Activated naive CD4-positive, alpha-beta T cell treated with anti-CD3 and anti-CD28 coated beads, Interleukin-2, amount 50 U/mL, for 24 hours (primary cell): ENCODE measurements at regions not wholly inside any gene's neighbourhood (a gene's known extent, or its start where the extent isn't known, plus 50 kb on each side); places are given as distances from the start of the nearest gene placed in this dataset.
"Not testable (repeated sequence)": the region's sequence is repeated elsewhere in the genome, so short reads cannot be mapped to it uniquely, and the experiment has no call there.

Experiments
- H3K27ac Mint-ChIP-seq: one replicate; pipeline ENCODE4 v1.8.0; 2021; ENCODE audit warnings: mild to moderate bottlenecking, mixed read lengths
- H3K27me3 Mint-ChIP-seq: one replicate; pipeline ENCODE4 v1.8.0; 2021; ENCODE audit warnings: mixed read lengths
- H3K36me3 Mint-ChIP-seq: one replicate; pipeline ENCODE4 v1.8.0; 2021; ENCODE audit warnings: mixed read lengths
- H3K4me1 Mint-ChIP-seq: one replicate; pipeline ENCODE4 v1.8.0; 2021; ENCODE audit warnings: mixed read lengths
- H3K4me3 Mint-ChIP-seq: one replicate; pipeline ENCODE4 v1.8.0; 2021; ENCODE audit warnings: mild to moderate bottlenecking, mixed read lengths
- H3K9me3 Mint-ChIP-seq: one replicate; pipeline ENCODE4 v1.8.0; 2021; ENCODE audit warnings: mixed read lengths

DNA sequence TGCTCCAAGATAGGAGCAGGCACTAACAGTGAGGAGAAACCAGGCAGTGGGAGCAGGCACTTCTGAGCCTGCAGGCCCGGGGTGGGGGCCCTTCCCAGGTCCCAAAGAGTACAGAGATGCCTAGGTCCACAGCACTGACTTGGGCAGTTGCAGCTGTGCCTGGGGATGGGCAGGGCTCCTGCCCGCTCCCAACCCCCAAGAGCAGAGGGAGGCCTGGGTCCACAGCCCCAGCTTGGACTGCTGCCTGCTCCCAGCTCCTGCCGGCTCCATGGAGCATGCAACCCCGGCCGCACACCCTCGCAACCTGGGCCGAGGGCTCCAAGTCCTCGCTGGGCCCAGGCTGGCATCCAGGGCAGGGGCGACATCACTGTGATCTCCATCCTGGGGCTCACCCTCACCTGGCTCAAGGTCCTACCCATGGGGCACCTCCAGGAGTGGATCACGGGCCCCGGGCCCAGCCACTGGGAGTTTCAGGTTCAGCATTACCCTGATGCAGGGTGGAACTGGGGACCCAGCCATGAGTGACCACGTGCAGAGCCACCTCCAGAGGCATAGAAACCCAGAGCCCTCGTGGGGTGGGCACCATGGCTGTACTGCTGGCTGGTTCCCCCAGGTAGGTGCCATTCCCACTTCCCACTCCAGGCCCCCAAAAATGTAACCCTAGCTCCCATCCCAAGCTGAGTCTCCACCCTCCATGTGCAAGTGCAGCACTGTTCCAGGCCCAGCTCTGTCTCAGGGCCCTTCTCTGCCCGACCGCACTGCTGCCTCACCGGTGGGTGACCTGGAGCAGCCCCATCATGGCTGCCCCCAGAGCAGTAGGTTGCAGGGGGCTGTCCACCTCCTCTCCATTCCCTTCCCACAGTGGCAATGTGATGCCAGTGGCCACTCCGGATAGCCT is 325.6 kb downstream of the NR4A2 start:
- H3K27me3 Mint-ChIP-seq = no peaks in the 10 kb centered on the region
- no peak overlapping the region for H3K4me3 Mint-ChIP-seq
- H3K4me1 Mint-ChIP-seq = no peaks in the 10 kb centered on the region
- H3K9me3 Mint-ChIP-seq = peaks cover 11% of the 10 kb centered on the region
- no peak overlapping the region for H3K27ac Mint-ChIP-seq
- H3K36me3 Mint-ChIP-seq = no peaks in the 10 kb centered on the region

GRCh38 chr2:156005999-156006712 is 326.4 kb downstream of the NR4A2 start:
- H3K4me3 Mint-ChIP-seq = no peak overlapping the region
- H3K27ac Mint-ChIP-seq = peak overlapping the region; percentile 46
- H3K4me1 Mint-ChIP-seq = no peaks in the 10 kb centered on the region
- H3K36me3 Mint-ChIP-seq = no peaks in the 10 kb centered on the region
- H3K27me3 Mint-ChIP-seq = no peaks in the 10 kb centered on the region
- peaks cover 11% of the 10 kb centered on the region for H3K9me3 Mint-ChIP-seq

- Mint-ChIP-seq H3K27me3 (no peaks in the 10 kb centered on the region), H3K4me3 (no peak overlapping the region), H3K4me1 (no peaks in the 10 kb centered on the region), H3K9me3 (peaks cover 11% of the 10 kb centered on the region), H3K36me3 (no peaks in the 10 kb centered on the region), H3K27ac (no peak overlapping the region)
These were observed 327.0 kb downstream of the NR4A2 start for GRCh38 chr2:156005531-156005930.

DNA sequence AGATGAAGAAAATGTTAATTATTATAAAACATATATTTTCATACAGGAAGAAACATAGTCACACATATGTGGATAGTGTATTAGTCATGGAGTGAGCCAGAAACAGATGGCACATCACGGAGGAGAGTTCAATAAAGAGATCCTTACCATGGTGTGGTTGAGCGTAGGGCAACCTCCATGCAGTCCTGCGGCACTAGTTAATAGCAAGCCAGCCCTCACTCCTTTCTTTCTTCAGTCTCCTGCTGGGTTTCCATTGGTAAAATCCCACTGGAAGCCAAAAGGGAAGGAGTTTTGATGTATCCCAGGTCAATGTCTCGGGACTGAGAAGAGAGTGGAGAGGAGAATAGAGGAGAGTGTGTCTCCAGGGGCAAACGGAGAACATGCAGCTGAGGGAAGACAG is 328.1 kb downstream of the NR4A2 start:
- no peak overlapping the region for H3K4me3 Mint-ChIP-seq
- no peaks in the 10 kb centered on the region for H3K36me3 Mint-ChIP-seq
- no peaks in the 10 kb centered on the region for H3K27me3 Mint-ChIP-seq
- H3K4me1 Mint-ChIP-seq = no peaks in the 10 kb centered on the region
- H3K27ac Mint-ChIP-seq = no peak overlapping the region
- H3K9me3 Mint-ChIP-seq = peaks cover 4% of the 10 kb centered on the region

DNA sequence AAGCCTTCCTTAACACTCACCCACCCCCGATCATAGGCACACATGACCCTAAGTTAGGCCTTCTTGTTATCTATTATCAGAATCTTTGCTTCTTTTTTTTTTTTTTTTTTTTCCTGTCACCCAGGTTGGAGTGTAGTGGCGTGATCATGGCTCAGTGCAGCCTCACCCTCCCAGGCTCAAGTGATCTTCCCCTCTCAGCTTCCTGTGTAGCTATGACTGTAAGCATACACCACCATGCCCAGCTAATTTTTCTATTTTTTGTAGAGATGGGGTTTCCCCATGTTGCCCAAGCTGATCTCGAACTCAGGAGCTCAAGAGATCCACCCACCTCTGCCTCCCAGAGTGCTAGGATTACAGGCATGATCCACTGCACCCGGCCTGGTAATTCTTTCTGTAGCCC is 328.7 kb downstream of the NR4A2 start:
- Mint-ChIP-seq H3K27ac (no peak overlapping the region), H3K27me3 (no peaks in the 10 kb centered on the region), H3K36me3 (no peaks in the 10 kb centered on the region), H3K4me3 (no peak overlapping the region), H3K9me3 (no peaks in the 10 kb centered on the region), H3K4me1 (no peaks in the 10 kb centered on the region)

- H3K27ac Mint-ChIP-seq = no peak overlapping the region
- no peak overlapping the region for H3K4me3 Mint-ChIP-seq
- no peaks in the 10 kb centered on the region for H3K9me3 Mint-ChIP-seq
- no peaks in the 10 kb centered on the region for H3K36me3 Mint-ChIP-seq
- no peaks in the 10 kb centered on the region for H3K27me3 Mint-ChIP-seq
- no peaks in the 10 kb centered on the region for H3K4me1 Mint-ChIP-seq
These were observed 330.7 kb downstream of the NR4A2 start for GRCh38 chr2:156001851-156002250.

DNA sequence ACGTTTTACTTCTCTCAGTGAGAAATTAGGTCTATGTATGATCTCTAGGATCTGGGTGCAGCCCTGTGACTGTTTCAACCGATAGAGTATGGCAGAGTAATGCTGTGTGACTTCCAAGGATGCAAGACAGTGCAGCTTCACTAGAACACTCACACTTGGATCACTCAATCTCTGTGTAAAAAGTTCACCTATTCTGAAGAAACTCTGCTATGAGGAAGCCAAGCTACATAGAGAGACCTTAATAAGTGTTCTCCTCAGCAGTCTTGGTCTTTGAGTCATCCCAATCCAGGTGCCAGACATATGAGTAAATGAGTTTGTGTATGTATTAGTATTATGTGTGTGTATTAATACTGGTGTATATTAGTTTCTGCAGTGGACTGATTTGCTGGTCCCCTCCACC is 335.0 kb downstream of the NR4A2 start:
- Mint-ChIP-seq H3K4me3 (no peak overlapping the region), H3K27ac (no peak overlapping the region), H3K36me3 (no peaks in the 10 kb centered on the region), H3K9me3 (peaks cover 11% of the 10 kb centered on the region), H3K27me3 (peaks cover 2% of the 10 kb centered on the region), H3K4me1 (no peaks in the 10 kb centered on the region)

- H3K4me1 Mint-ChIP-seq = no peaks in the 10 kb centered on the region
- H3K27ac Mint-ChIP-seq = no peak overlapping the region
- peaks cover 16% of the 10 kb centered on the region for H3K9me3 Mint-ChIP-seq
- H3K27me3 Mint-ChIP-seq = peaks cover 2% of the 10 kb centered on the region
- H3K36me3 Mint-ChIP-seq = no peaks in the 10 kb centered on the region
- H3K4me3 Mint-ChIP-seq = no peak overlapping the region
These were observed 338.2 kb downstream of the NR4A2 start for GRCh38 chr2:155994315-155994714.

- no peaks in the 10 kb centered on the region for H3K4me1 Mint-ChIP-seq
- H3K27me3 Mint-ChIP-seq = no peaks in the 10 kb centered on the region
- no peaks in the 10 kb centered on the region for H3K36me3 Mint-ChIP-seq
- H3K4me3 Mint-ChIP-seq = no peak overlapping the region
- H3K27ac Mint-ChIP-seq = no peak overlapping the region
- H3K9me3 Mint-ChIP-seq = no peaks in the 10 kb centered on the region
These were observed 348.7 kb downstream of the NR4A2 start for GRCh38 chr2:155983845-155984244.

DNA sequence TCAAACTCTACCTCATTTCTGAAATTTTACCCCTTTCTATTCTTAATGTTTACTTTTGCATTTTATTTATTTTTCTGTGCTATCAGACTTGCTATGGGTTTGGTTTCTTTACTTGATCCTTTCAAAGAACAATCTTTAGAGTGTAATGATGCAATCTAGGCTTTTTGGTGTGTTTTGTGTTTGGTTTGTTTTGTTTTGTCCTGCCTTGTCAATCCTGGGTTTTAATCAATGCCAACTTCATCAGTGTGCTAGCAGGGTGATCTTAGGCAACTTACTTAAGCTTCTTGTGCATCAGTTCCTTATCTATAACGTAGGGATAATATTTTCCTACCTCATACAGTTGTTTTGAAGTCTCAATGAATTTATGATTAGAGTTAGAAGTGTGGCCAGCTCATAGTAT is 350.4 kb downstream of the NR4A2 start:
- Mint-ChIP-seq H3K36me3 (no peaks in the 10 kb centered on the region), H3K4me1 (no peaks in the 10 kb centered on the region), H3K9me3 (no peaks in the 10 kb centered on the region), H3K27ac (no peak overlapping the region), H3K4me3 (no peak overlapping the region), H3K27me3 (no peaks in the 10 kb centered on the region)

- no peaks in the 10 kb centered on the region for H3K4me1 Mint-ChIP-seq
- no peak overlapping the region for H3K27ac Mint-ChIP-seq
- H3K4me3 Mint-ChIP-seq = no peak overlapping the region
- H3K9me3 Mint-ChIP-seq = no peaks in the 10 kb centered on the region
- H3K36me3 Mint-ChIP-seq = no peaks in the 10 kb centered on the region
- peaks cover under 1% of the 10 kb centered on the region for H3K27me3 Mint-ChIP-seq
These were observed 351.5 kb downstream of the NR4A2 start for GRCh38 chr2:155980941-155981560.

- peaks cover 1% of the 10 kb centered on the region for H3K27me3 Mint-ChIP-seq
- no peaks in the 10 kb centered on the region for H3K9me3 Mint-ChIP-seq
- H3K27ac Mint-ChIP-seq = no peak overlapping the region
- H3K4me3 Mint-ChIP-seq = no peak overlapping the region
- H3K4me1 Mint-ChIP-seq = no peaks in the 10 kb centered on the region
- no peaks in the 10 kb centered on the region for H3K36me3 Mint-ChIP-seq
These were observed 356.8 kb downstream of the NR4A2 start for GRCh38 chr2:155975734-155976133.

GRCh38 chr2:155972916-155973315 is 359.6 kb downstream of the NR4A2 start:
- Mint-ChIP-seq H3K9me3 (no peaks in the 10 kb centered on the region), H3K27ac (no peak overlapping the region), H3K4me1 (no peaks in the 10 kb centered on the region), H3K4me3 (no peak overlapping the region), H3K27me3 (peaks cover 1% of the 10 kb centered on the region), H3K36me3 (no peaks in the 10 kb centered on the region)

GRCh38 chr2:155966064-155966471 is 366.5 kb downstream of the NR4A2 start:
- not testable (repeated sequence) for H3K4me3 Mint-ChIP-seq, H3K9me3 Mint-ChIP-seq, H3K4me1 Mint-ChIP-seq, H3K27ac Mint-ChIP-seq, H3K27me3 Mint-ChIP-seq, H3K36me3 Mint-ChIP-seq

DNA sequence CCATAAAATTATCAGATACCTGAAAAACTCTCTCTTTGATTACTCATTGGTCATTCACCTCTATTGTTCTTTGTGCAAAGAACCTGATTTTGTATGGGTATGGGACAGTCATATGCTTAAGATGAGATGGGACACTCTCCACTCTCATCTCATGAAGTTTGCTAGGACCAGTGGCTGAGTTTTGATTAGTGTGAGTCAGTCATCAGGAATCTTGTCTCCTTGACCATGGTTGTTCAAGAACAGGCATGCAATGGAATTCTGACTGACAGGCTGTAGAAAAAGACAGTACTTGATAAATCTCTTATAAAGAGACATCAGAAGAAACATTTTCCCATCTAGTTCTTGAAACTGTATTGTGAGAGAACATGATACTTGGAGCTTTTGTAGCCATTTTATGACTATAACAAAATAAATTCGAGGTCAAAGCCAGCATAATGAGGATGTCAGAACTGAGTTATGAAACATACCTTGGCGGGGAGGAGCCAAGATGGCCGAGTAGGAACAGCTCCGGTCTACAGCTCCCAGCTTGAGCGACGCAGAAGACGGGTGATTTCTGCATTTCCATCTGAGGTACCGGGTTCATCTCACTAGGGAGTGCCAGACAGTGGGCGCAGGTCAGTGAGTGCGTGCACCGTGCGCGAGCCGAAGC is 367.0 kb downstream of the NR4A2 start:
- no peaks in the 10 kb centered on the region for H3K36me3 Mint-ChIP-seq
- no peaks in the 10 kb centered on the region for H3K9me3 Mint-ChIP-seq
- no peaks in the 10 kb centered on the region for H3K27me3 Mint-ChIP-seq
- H3K27ac Mint-ChIP-seq = no peak overlapping the region
- no peak overlapping the region for H3K4me3 Mint-ChIP-seq
- H3K4me1 Mint-ChIP-seq = no peaks in the 10 kb centered on the region

GRCh38 chr2:155961641-155962040 is 370.9 kb downstream of the NR4A2 start:
- Mint-ChIP-seq H3K36me3 (no peaks in the 10 kb centered on the region), H3K27ac (no peak overlapping the region), H3K9me3 (no peaks in the 10 kb centered on the region), H3K27me3 (no peaks in the 10 kb centered on the region), H3K4me1 (no peaks in the 10 kb centered on the region), H3K4me3 (no peak overlapping the region)
